Right lobe of liver (tissue), 6 donors: ENCODE measurements at regions not wholly inside any gene's neighbourhood (a gene's known extent, or its start where the extent isn't known, plus 50 kb on each side); places are given as distances from the start of the nearest gene placed in this dataset.

Experiments used
- ATAC-seq, 4 donors: fragments of 200-7000 bp; cut with Tn5 transposase; one replicate each; pipeline ENCODE4 v1.9.1; 2020; ENCODE audit warnings: mild to moderate bottlenecking in 4 of 4, moderate library complexity in 4 of 4
- DNase-seq, 3 donors: peaks; one replicate each; pipeline ENCODE4 v3.0.0-alpha.2; 2020
- H3K27ac ChIP-seq, 3 donors: fragments of 200-600 bp; one replicate each; pipeline ENCODE4 v1.8.0; 2022
- H3K27me3 ChIP-seq, 2 donors: fragments of 200-600 bp; one replicate each; pipeline ENCODE4 v1.8.0; 2022
- H3K36me3 ChIP-seq, 4 donors: fragments of 200-600 bp; sonication (generic) in 1 of 4; one replicate each; pipeline versions ENCODE4 v1.5.1 to v1.8.0; 2017 to 2022; ENCODE audit warnings: control low read depth in 1 of 4
- H3K4me1 ChIP-seq, 4 donors: fragments of 200-600 bp; sonication (generic) in 1 of 4; one replicate each; pipeline versions ENCODE4 v1.5.1 to v1.8.0; 2017 to 2022; ENCODE audit warnings: control low read depth in 1 of 4
- H3K4me3 ChIP-seq, 3 donors: fragments of 200-600 bp; one replicate each; pipeline ENCODE4 v1.8.0; 2022
- H3K9me3 ChIP-seq, 4 donors: fragments of 200-600 bp; sonication (generic) in 1 of 4; one replicate each; pipeline versions ENCODE4 v1.5.1 to v1.8.0; 2017 to 2022; ENCODE audit warnings: control low read depth in 1 of 4
- POLR2A ChIP-seq: fragments of 450-650 bp; IDR thresholded peaks from one replicate; pipeline ENCODE4 v1.6.1; 2017; ENCODE audit warnings: antibody characterized with exemption, mild to moderate bottlenecking
- WGBS: methylation state at CpG from one replicate; pipeline ENCODE4 v1.1.6; 2018; ENCODE audit warnings: low coverage, low lambda C conversion rate; ENCODE audit not compliant: insufficient coverage; ENCODE audit errors: missing lambda C conversion rate; 5-methylcytosine and 5-hydroxymethylcytosine counted together
- intact Hi-C, 2 donors: fragments of 100-400 bp; cut with DNase I; formaldehyde crosslinking; loops; one replicate each; pipeline versions ENCODE4 v1.11.2 to v1.14.1; 2022
- TF ChIP-seq, protein P1 (sequence below), 4 donors: fragments of 200-600 bp in 3 of 4; fragments of 450-650 bp in 1 of 4; IDR thresholded peaks; one replicate each; pipeline versions ENCODE4 v1.5.1 to v1.8.0; 2016 to 2022; ENCODE audit warnings: antibody characterized with exemption in 4 of 4, mild to moderate bottlenecking in 2 of 4
- donor health status: DM: no; HTN: yes; CAD: no.
- donor health status: DM: no; HTN: no; CAD: no.
- donor health status: DM: no; HTN: no; CAD: no.
- donor health status: DM: no; HTN: yes; CAD: no.
- donor health status: DM: no; HTN: yes; CAD: no.

DNA sequence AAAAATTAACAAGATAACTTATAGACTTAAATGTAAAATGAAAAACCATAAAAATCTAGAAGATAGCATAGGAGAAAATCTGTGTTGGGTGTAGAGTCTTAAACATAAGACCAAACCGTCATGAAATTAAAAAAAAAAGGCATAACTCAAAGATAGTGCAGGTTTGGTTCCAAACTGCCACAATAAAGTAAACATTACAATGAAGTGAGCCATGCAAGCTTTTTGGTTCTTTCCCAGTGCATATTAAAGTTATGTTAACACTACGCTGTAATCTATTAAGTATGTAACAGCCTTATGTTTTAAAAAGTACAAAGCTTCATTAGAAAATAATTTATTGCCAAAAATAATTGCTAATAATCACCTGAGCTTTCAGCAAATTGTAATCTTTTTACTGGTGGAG, 1366.5 kb upstream of the LRRTM3 start:
- WGBS, result 63% methylated on average over 2 of the region's 2 CpGs
- TF ChIP-seq, protein P1, sequence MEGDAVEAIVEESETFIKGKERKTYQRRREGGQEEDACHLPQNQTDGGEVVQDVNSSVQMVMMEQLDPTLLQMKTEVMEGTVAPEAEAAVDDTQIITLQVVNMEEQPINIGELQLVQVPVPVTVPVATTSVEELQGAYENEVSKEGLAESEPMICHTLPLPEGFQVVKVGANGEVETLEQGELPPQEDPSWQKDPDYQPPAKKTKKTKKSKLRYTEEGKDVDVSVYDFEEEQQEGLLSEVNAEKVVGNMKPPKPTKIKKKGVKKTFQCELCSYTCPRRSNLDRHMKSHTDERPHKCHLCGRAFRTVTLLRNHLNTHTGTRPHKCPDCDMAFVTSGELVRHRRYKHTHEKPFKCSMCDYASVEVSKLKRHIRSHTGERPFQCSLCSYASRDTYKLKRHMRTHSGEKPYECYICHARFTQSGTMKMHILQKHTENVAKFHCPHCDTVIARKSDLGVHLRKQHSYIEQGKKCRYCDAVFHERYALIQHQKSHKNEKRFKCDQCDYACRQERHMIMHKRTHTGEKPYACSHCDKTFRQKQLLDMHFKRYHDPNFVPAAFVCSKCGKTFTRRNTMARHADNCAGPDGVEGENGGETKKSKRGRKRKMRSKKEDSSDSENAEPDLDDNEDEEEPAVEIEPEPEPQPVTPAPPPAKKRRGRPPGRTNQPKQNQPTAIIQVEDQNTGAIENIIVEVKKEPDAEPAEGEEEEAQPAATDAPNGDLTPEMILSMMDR (IDR thresholded peaks at IDR 0.05), result no peak
- TF ChIP-seq POLR2A, result no peak
- no peak overlapping the region for H3K4me3 ChIP-seq
- intact Hi-C loops, result no loop called here
- H3K9me3 ChIP-seq, result no peaks in the 10 kb centered on the region
- ATAC-seq (no peak), DNase-seq (no peak)
- H3K27me3 ChIP-seq, result no peaks in the 10 kb centered on the region
- no peak overlapping the region for H3K27ac ChIP-seq
- H3K4me1 ChIP-seq, result no peaks in the 10 kb centered on the region
- no peaks in the 10 kb centered on the region for H3K36me3 ChIP-seq

DNA sequence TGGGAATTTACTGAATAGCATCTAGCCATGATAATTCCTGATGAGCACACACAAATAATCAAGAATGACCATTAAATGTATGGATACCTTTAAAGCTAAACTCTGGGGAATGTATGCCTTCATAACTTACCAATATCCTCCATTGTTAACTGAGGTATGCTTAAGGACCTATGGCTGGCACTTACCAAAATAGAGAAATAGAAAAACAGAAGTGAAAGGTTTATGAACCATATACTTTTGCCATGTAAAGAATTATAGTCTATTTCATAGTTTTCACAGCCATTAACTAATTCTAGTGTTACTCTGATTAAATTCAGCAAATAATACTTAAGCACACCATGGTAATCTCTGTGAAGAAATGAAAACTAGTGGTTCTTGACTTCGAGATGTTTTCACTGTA, 1360.6 kb upstream of the LRRTM3 start:
- DNase-seq, result no peak

DNA sequence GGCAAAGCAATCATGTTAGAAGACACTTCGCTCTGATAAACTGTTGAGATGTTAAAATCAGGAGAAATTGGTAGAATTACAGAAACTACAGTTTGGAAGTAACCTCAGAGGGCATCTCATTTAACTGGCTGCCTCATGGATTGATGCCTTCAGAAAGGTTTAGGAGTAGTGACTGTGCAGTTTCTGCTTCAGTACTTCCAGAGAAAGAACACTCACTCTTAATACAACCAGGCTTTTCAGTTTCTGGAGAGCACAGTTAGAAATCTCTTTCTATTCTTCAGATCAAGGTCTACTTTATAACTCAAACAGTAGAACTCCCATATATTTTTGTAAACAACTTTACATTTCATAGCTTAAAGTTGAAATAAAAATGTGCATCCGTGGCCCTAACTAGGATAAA, 1358.9 kb upstream of the LRRTM3 start:
- H3K4me3 ChIP-seq, result no peak overlapping the region
- WGBS, result 35% methylated on average over 2 of the region's 2 CpGs
- no peak for DNase-seq
- no peaks in the 10 kb centered on the region for H3K36me3 ChIP-seq
- intact Hi-C loops, result no loop called here
- H3K27ac ChIP-seq, result no peak overlapping the region
- peaks cover 0 to 5% (median 0%) of the 10 kb centered on the region in 4 donors for H3K4me1 ChIP-seq
- TF ChIP-seq, protein P1 (IDR thresholded peaks at IDR 0.05), result no peak
- no peak for TF ChIP-seq POLR2A
- no peaks in the 10 kb centered on the region for H3K27me3 ChIP-seq
- no peak for ATAC-seq
- no peaks in the 10 kb centered on the region for H3K9me3 ChIP-seq

More for the DNA sequence above, 1360.6 kb upstream of the LRRTM3 start:
- Histone ChIP-seq H3K4me1 (no peaks in the 10 kb centered on the region), H3K4me3 (no peak overlapping the region), H3K9me3 (no peaks in the 10 kb centered on the region), H3K36me3 (no peaks in the 10 kb centered on the region), H3K27me3 (no peaks in the 10 kb centered on the region), H3K27ac (no peak overlapping the region)
- no peak for ATAC-seq
- intact Hi-C loops, result no loop called here
- TF ChIP-seq POLR2A, result no peak
- TF ChIP-seq, protein P1 (IDR thresholded peaks at IDR 0.05), result no peak
- WGBS, result 61% methylated on average over 1 of the region's 1 CpG

DNA sequence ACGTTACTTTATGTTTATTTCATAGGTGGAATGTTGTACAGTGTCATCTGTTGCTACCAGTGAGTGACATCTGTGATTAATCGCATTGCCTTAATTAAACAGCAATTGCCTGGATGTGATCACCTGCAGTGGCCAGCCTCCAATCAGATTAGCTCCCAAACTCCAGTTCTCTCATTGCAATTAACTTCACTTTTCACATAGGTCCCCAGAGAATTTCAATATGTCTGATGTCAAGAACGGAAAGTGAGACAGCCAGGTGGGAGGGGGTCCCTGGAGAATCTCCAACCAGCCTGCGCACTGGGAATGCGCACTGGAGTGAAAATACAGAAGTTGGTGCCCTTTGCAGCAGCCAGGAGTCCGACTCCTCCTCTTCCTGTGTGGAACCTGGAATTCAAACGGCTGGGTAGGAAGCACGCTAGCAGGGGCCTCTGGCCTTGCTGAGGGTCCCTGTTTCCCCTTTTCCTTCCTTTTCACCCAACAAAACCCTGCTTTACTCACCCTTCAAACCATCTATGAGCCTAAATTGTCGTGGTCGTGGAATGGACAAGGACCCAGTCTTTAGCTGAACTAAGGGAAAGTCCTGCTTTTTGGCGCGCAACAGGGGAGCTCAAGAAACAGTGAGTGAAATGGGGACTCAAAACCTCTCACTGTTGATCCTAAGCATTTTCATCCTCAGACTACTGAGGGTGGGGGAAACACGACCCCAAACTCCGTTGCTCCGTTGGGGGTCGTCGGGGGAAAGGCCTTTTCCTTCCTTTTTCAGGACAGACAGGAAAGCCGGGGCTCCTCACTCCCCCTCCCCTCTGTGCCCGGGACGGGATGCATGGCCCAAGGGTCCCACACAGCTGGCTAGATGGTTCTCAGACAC, 1355.5 kb upstream of the LRRTM3 start:
- TF ChIP-seq, protein P1 (IDR thresholded peaks at IDR 0.05), result no peak
- peak; percentile 52 for TF ChIP-seq POLR2A
- Histone ChIP-seq H3K9me3 (no peaks in the 10 kb centered on the region), H3K27ac (peak overlapping the region in 1 of 3 donors; percentile 38), H3K4me1 (peaks cover 0 to 5% (median 0%) of the 10 kb centered on the region in 4 donors), H3K4me3 (peak overlapping the region; percentile 49 to 68 (median 53)), H3K27me3 (no peaks in the 10 kb centered on the region), H3K36me3 (no peaks in the 10 kb centered on the region)
- intact Hi-C loops, result no loop called here
- DNase-seq (peak in 2 of 3 donors; percentile 31 to 60), ATAC-seq (peak; percentile 90 to 97 (median 95))
- WGBS, result 25% methylated on average over 17 of the region's 20 CpGs
